Astrocyte of the spinal cord (primary cell): ENCODE measurements at regions not wholly inside any gene's neighbourhood (a gene's known extent, or its start where the extent isn't known, plus 50 kb on each side); places are given as distances from the start of the nearest gene placed in this dataset.

Experiments
- DNase-seq: peaks from one replicate; pipeline ENCODE4 v3.0.0; 2011; ENCODE audit warnings: low read depth, low spot score
- H3K4me3 ChIP-seq: 2 replicates; pipeline ENCODE4 v1.5.1; 2011; ENCODE audit warnings: low read depth, mild to moderate bottlenecking, low read length, moderate library complexity
- in situ Hi-C: cut with HindIII; loops from 2 replicates; pipeline ENCODE4 v1.10.0; 2017; ENCODE audit warnings: low sequenced_read_pairs
- TF ChIP-seq, protein P1 (sequence below): IDR thresholded peaks from 2 replicates; pipeline ENCODE4 v1.5.1; 2012; ENCODE audit warnings: low read depth, mild to moderate bottlenecking, low read length, inconsistent platforms

DNA sequence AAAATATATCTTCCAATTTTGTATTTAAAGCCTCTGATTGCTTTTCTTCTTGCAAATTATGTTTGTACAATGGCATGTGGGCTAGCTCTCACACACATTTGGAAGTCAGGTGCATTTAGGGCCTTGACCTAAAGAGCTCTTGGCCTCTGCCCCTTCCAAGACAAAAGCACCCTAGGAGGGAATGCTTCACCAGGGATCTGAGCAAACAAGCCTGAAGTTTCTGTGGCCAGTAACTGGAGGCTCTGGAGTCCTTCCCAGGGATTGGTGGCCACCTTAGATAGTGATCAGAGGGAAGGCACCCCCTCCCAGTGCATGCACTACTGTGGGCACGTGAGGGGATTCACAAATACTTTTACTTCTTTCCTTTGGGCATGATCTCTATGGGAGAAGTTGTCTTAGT, 60.3 kb upstream of the DIPK2B start:
- no peak overlapping the region for H3K4me3 ChIP-seq
- TF ChIP-seq, protein P1, sequence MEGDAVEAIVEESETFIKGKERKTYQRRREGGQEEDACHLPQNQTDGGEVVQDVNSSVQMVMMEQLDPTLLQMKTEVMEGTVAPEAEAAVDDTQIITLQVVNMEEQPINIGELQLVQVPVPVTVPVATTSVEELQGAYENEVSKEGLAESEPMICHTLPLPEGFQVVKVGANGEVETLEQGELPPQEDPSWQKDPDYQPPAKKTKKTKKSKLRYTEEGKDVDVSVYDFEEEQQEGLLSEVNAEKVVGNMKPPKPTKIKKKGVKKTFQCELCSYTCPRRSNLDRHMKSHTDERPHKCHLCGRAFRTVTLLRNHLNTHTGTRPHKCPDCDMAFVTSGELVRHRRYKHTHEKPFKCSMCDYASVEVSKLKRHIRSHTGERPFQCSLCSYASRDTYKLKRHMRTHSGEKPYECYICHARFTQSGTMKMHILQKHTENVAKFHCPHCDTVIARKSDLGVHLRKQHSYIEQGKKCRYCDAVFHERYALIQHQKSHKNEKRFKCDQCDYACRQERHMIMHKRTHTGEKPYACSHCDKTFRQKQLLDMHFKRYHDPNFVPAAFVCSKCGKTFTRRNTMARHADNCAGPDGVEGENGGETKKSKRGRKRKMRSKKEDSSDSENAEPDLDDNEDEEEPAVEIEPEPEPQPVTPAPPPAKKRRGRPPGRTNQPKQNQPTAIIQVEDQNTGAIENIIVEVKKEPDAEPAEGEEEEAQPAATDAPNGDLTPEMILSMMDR, result no peak
- no peak for DNase-seq
- in situ Hi-C loops, result no loop called here

DNA sequence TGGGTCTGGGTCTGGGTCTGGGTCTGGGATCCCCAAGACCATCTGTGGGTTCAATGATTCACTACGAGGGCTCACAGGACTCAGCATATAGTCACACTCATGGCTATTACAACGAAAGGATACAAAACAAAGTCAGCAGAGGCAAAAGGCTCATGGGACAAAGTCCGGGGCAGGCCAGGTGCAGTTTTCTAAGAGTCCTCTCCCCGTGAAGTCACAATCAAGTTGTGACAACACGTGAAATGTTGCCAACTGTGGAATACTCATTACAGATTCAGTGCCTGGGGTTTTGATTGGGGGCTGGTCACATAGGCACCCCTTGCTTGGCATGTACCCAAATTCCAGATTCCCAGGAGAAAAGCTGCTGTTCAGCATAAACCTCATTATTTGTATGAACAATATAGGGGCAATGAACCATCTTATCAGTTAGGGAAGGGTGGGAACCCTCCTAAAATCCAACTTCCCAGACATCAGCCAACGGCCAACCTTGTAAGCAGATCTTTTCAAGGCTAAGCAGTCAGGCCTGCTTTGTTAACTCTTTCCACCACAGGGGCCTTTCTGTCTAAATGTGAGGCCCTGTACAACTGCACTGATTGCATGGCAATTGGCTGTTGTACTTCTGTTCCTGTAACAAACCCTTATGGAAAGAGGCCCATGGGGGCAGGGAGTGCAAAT, 58.2 kb upstream of the DIPK2B start:
- TF ChIP-seq, protein P1, result no peak
- in situ Hi-C loops, result no loop called here
- DNase-seq, result no peak
- H3K4me3 ChIP-seq, result no peak overlapping the region
